Lower leg skin (tissue), 4 donors: ENCODE measurements at regions not wholly inside any gene's neighbourhood (a gene's known extent, or its start where the extent isn't known, plus 50 kb on each side); places are given as distances from the start of the nearest gene placed in this dataset.

Source experiments
- DNase-seq, 2 donors: peaks; one replicate each; pipeline ENCODE4 v3.0.0-alpha.2; 2019; ENCODE audit warnings: low spot score in 2 of 2
- H3K4me3 ChIP-seq: fragments of 200-600 bp; sonication (generic); 2 replicates; pipeline ENCODE4 v1.5.1; 2017; ENCODE audit warnings: mild to moderate bottlenecking, low read depth; ENCODE audit not compliant: poor library complexity, severe bottlenecking
- POLR2A ChIP-seq, 2 donors: fragments of 450-650 bp; IDR thresholded peaks; one replicate each; pipeline ENCODE4 v1.6.1; 2016 to 2017; ENCODE audit warnings: antibody characterized with exemption in 2 of 2, mild to moderate bottlenecking in 1 of 2, moderate library complexity in 1 of 2
- WGBS, 2 donors: methylation state at CpG; one replicate each; pipeline ENCODE4 v1.1.5; 2018; 5-methylcytosine and 5-hydroxymethylcytosine counted together
- intact Hi-C: fragments of 100-400 bp; cut with DNase I; formaldehyde crosslinking; loops from one replicate; pipeline ENCODE4 v1.15.0; 2023; ENCODE audit warnings: low total_unique reads
- TF ChIP-seq, protein P1 (sequence below), 3 donors: fragments of 450-650 bp; IDR thresholded peaks; one replicate each; pipeline ENCODE4 v1.5.1; 2016; ENCODE audit warnings: antibody characterized with exemption in 3 of 3, mild to moderate bottlenecking in 3 of 3, moderate library complexity in 2 of 3

DNA sequence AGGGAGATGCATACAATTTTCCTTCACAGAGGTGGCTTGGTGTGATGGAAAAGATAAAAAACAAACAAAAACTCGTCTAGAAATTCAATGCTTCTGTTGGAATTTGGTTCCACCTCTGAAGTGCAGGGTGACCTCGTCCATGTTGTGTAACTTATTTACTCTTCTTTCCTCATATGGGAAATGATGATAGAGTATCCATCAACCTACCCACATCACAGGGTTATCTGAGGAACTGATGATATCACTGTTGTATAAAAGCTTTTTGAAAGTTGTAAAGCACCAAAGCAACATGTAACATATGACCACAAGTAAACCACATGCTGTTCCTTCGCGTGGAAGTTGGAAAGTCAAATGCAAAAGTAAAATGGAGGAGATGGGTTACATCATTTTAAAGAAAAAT lies 212.0 kb upstream of the SGK1 start:
- no peak overlapping the region for H3K4me3 ChIP-seq
- no peak for DNase-seq
- TF ChIP-seq, protein P1, sequence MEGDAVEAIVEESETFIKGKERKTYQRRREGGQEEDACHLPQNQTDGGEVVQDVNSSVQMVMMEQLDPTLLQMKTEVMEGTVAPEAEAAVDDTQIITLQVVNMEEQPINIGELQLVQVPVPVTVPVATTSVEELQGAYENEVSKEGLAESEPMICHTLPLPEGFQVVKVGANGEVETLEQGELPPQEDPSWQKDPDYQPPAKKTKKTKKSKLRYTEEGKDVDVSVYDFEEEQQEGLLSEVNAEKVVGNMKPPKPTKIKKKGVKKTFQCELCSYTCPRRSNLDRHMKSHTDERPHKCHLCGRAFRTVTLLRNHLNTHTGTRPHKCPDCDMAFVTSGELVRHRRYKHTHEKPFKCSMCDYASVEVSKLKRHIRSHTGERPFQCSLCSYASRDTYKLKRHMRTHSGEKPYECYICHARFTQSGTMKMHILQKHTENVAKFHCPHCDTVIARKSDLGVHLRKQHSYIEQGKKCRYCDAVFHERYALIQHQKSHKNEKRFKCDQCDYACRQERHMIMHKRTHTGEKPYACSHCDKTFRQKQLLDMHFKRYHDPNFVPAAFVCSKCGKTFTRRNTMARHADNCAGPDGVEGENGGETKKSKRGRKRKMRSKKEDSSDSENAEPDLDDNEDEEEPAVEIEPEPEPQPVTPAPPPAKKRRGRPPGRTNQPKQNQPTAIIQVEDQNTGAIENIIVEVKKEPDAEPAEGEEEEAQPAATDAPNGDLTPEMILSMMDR (IDR thresholded peaks at IDR 0.05): no peak
- TF ChIP-seq POLR2A (IDR thresholded peaks at IDR 0.05): no peak
- intact Hi-C loops: no loop called here
- 44 to 58% methylated on average over 4 of the region's 4 CpGs for WGBS, 2 donors

DNA sequence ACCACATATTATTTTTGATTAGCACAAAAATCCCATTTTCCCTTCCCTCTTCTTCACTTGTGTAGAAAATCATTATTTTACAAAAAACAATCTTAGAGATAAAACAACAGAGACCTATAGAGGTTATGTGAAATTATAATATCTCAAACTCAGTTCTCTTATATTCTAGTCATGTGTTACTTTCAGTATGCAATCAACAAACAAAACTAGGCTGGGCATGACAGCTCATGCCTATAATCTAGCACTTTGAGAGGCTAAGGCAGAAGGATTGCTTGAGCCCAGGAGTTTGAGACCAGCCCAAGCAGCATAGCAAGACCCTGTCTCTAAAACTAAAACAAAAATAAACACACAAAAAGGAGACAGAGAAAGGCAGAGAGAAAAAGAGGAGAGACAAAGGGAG lies 211.4 kb upstream of the SGK1 start:
- TF ChIP-seq POLR2A (IDR thresholded peaks at IDR 0.05): no peak
- TF ChIP-seq, protein P1 (IDR thresholded peaks at IDR 0.05): no peak
- H3K4me3 ChIP-seq: no peak overlapping the region
- no peak for DNase-seq
- intact Hi-C loops: no loop called here

DNA sequence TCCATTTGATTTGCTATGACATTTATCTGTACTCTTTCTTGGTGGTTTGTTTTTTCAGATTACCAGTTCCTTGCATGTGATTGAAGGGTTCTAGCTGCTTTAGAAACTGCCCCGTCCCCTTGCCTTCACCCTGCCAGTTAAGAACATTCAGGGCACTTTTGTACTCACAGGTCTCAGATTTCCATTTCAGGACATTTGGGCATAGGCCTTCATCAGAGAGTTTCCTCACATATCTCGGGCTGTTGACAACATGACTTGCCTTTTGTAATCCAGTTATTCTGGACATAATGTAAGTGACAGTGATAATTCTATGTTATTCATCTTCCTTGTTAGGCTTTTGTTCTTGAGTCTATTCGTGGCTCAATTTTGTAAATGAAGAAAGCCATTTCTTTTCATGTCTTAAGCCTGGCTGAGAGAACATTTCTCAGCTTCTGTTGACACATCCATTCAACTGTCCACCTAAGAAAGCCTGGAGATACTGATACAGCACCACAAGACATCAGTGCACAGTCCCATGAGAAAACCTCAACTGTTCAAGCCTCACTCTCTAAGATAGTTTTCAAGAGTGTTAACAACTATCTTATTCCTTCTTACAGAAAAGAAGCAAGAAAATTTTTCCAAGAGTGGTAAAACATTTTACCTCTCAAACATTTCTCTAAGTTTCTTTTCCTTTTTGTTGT lies 209.3 kb upstream of the SGK1 start:
- 92 to 94% methylated on average over 3 of the region's 3 CpGs for WGBS, 2 donors
- intact Hi-C loops: no loop called here
- TF ChIP-seq, protein P1 (IDR thresholded peaks at IDR 0.05): no peak
- no peak for TF ChIP-seq POLR2A (IDR thresholded peaks at IDR 0.05)

DNA sequence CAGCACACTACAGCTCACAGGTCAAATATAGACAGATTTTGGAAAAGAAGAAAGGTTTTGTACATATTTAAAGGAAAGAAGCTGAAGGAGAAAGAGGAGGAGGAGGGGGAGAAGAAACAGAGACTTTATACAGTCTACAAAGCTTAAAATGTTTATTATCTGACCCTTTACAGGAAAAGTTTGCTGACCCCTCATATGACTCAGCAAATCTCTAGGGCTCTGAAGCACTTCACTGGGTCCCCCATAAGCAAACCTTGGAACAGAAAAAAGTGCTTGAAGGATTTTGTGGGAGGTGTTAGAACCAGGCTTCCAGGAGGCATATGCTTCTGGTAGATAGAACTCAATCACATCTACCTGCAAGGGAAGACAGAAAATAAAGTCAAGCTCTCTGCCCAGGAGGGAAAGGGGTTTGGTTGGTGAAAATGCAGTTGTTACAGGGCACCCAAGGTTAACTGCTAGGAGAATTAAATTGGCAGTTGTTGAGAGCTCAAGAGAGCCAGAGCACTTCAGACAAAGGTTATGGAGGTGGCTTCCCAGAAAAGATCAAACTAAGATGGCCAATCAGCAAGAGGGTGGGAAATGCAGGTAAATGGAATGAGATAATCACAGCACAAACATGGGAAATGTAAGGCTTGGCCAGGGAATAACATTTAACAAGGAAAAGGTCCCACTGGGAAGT lies 207.4 kb upstream of the SGK1 start:
- no peak for DNase-seq
- no peak for TF ChIP-seq POLR2A (IDR thresholded peaks at IDR 0.05)
- TF ChIP-seq, protein P1 (IDR thresholded peaks at IDR 0.05): no peak
- intact Hi-C loops: no loop called here
- H3K4me3 ChIP-seq: no peak overlapping the region

More for the DNA sequence above, 209.3 kb upstream of the SGK1 start:
- no peak for DNase-seq
- no peak overlapping the region for H3K4me3 ChIP-seq

DNA sequence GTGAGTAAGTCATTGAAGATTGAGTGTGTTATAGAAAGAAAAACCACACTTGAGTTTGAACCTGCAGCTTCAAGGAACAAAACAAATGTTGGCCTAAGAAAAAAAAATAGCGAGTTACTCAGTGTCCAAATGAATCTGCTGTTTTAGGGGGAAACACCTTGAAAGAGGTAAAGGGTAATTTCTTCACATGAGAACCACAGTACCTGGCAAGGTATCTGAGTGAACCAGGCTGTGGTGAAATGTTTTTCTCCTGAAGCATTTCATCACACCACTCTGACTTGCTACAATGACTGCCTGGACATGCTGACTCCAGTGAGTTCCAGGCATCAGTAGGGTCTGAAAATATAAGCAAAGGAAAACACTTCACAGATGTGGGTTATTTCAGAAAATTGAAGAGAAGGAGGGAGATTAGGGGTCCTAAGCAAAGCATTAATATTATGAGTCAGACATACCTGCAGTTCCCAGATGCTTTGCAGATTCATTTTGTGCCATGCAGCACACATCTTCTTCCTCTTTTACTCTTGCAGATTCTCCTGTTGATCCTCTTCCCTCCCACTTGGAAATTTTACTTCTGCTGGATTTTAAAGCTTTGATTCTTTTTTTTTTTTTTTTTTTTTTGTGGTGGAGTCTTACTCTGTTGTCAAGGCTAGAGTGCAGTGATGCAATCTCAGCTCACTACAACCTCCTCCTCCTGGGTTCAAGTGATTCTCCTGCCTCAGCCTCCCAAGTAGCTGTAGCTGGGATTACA lies 206.2 kb upstream of the SGK1 start:
- 78% methylated on average over 1 of the region's 1 CpG for WGBS, 2 donors
- no peak for TF ChIP-seq POLR2A (IDR thresholded peaks at IDR 0.05)
- TF ChIP-seq, protein P1 (IDR thresholded peaks at IDR 0.05): no peak
- intact Hi-C loops: no loop called here

More for the DNA sequence above, 206.2 kb upstream of the SGK1 start:
- DNase-seq: no peak
- no peak overlapping the region for H3K4me3 ChIP-seq
